ENCODE measurements at regions not wholly inside any gene's neighbourhood (a gene's known extent, or its start where the extent isn't known, plus 50 kb on each side); places are given as distances from the start of the nearest gene placed in this dataset.

DNA sequence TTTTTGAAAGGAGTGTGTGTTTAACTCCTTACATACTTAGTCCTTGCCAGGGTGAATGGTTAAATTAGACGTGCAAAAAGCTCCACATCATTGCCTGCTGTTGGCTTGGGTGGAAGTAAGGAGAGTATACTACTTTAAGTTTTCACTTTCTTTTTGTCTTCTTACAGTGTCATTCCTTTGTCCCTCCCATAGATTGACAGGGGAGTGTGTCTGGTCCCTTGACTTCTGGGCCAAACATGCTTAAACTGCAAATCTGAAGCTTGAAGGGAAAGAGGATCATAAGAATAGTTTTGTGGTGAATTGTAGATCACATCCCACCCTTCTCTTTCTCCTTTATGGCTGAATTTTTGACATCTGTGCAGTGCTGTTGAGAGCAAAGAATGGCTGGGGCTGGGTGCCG is 355.8 kb upstream of the C2CD4B start:
- TF ChIP-seq, protein P1, sequence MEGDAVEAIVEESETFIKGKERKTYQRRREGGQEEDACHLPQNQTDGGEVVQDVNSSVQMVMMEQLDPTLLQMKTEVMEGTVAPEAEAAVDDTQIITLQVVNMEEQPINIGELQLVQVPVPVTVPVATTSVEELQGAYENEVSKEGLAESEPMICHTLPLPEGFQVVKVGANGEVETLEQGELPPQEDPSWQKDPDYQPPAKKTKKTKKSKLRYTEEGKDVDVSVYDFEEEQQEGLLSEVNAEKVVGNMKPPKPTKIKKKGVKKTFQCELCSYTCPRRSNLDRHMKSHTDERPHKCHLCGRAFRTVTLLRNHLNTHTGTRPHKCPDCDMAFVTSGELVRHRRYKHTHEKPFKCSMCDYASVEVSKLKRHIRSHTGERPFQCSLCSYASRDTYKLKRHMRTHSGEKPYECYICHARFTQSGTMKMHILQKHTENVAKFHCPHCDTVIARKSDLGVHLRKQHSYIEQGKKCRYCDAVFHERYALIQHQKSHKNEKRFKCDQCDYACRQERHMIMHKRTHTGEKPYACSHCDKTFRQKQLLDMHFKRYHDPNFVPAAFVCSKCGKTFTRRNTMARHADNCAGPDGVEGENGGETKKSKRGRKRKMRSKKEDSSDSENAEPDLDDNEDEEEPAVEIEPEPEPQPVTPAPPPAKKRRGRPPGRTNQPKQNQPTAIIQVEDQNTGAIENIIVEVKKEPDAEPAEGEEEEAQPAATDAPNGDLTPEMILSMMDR (IDR thresholded peaks at IDR 0.05; ENCODE audit: low read length), result no peak
- TF ChIP-seq EZH2 (optimal IDR thresholded peaks at IDR 0.05; ENCODE audit: low read depth, low read length) (no peak), EZH2phosphoT487 (IDR thresholded peaks at IDR 0.05; ENCODE audit: low read length) (no peak)

All from MM.1S (cell line).